ENCODE measurements at regions not wholly inside any gene's neighbourhood (a gene's known extent, or its start where the extent isn't known, plus 50 kb on each side); places are given as distances from the start of the nearest gene placed in this dataset.

GRCh38 chr6:115241373-115241772, 819.3 kb downstream of the FRK start (continued):
- TF ChIP-seq RAD21 (IDR thresholded peaks at IDR 0.05; ENCODE audit: insufficient read depth, low read depth, low read length) (no peak), KAT2A (conservative IDR thresholded peaks at IDR 0.05; ENCODE audit: control insufficient read depth, low read depth, low read length) (no peak), POLR2AphosphoS5 (IDR thresholded peaks at IDR 0.05; ENCODE audit: low read length) (no peak), NFYB (IDR thresholded peaks at IDR 0.05; ENCODE audit: insufficient read depth, low read depth, low read length) (no peak), MTA2 (IDR thresholded peaks at IDR 0.05; ENCODE audit: low read depth) (no peak), NFYA (IDR thresholded peaks at IDR 0.05; ENCODE audit: borderline replicate concordance, low read depth, low read length) (no peak), SMARCA5 (IDR thresholded peaks at IDR 0.05) (no peak)

GRCh38 chr6:115221198-115221597, 839.5 kb downstream of the FRK start:
- Histone ChIP-seq H2AFZ (ENCODE audit: control insufficient read depth, low read depth, low read length) (no peak overlapping the region), H3K4me3 (no peak overlapping the region), H3K4me1 (ENCODE audit: control insufficient read depth, insufficient read depth, low read length) (no peaks in the 10 kb centered on the region), H3K27ac (ENCODE audit: control insufficient read depth, insufficient read depth) (no peak overlapping the region), H3K4me2 (ENCODE audit: control insufficient read depth, insufficient read depth) (no peak overlapping the region), H3K79me2 (ENCODE audit: control insufficient read depth, insufficient read depth, low read length) (no peaks in the 10 kb centered on the region), H3K9me3 (replicated peaks; ENCODE audit: control insufficient read depth, insufficient read depth, low read length) (no peaks in the 10 kb centered on the region), H3K27me3 (replicated peaks in 1 of 2; ENCODE audit: control insufficient read depth in 2 of 2, insufficient read depth in 2 of 2, low read length in 1 of 2) (no peaks in the 10 kb centered on the region), H3K36me3 (ENCODE audit: control insufficient read depth in 2 of 2, insufficient read depth in 2 of 2, low read length in 1 of 2) (no peaks in the 10 kb centered on the region), H3K9ac (ENCODE audit: control insufficient read depth, insufficient read depth, low read length) (no peak overlapping the region), H4K20me1 (ENCODE audit: control insufficient read depth, insufficient read depth) (no peaks in the 10 kb centered on the region)
- TF ChIP-seq YBX1 (IDR thresholded peaks at IDR 0.05) (no peak), HSF1 (IDR thresholded peaks at IDR 0.05; ENCODE audit: low read depth, low read length) (no peak), SMAD5 (IDR thresholded peaks at IDR 0.05; ENCODE audit: low read depth) (no peak), MYC (IDR thresholded peaks at IDR 0.05; ENCODE audit: insufficient read depth, insufficient read length, insufficient replicate concordance, low read length, severe bottlenecking) (no peak), NRF1 (conservative IDR thresholded peaks at IDR 0.05; ENCODE audit: low read depth, low read length) (no peak), POLR2AphosphoS5 (IDR thresholded peaks at IDR 0.05; ENCODE audit: low read length) (no peak), SP1 (IDR thresholded peaks at IDR 0.05; ENCODE audit: low read depth, low read length) (no peak), IRF3 (IDR thresholded peaks at IDR 0.05) (no peak), ELK1 (IDR thresholded peaks at IDR 0.05; ENCODE audit: low read depth, low read length) (no peak), NR2C1 (IDR thresholded peaks at IDR 0.05) (no peak), MYB (IDR thresholded peaks at IDR 0.05; ENCODE audit: borderline replicate concordance, low read depth, low read length) (no peak), TAF1 (IDR thresholded peaks at IDR 0.05; ENCODE audit: borderline replicate concordance, low read depth, low read length) (no peak), EP300 (IDR thresholded peaks at IDR 0.05; ENCODE audit: borderline replicate concordance in 1 of 2, control insufficient read depth in 1 of 2, low read depth in 2 of 2, low read length in 2 of 2) (no peak), NFYA (IDR thresholded peaks at IDR 0.05; ENCODE audit: borderline replicate concordance, low read depth, low read length) (no peak), JUNB (IDR thresholded peaks at IDR 0.05) (no peak)
- BruUV-seq (replicated peaks) = no TSS peak
- ChIA-PET POLR2A (no interaction called here), RAD21 (ENCODE audit: unreplicated experiment) (no interaction called here), CTCF (no interaction called here), SMC1A (ENCODE audit: uncharacterized antibody, unreplicated experiment) (no interaction called here)
- FAIRE-seq (no peak), ATAC-seq (no peak), DNase-seq (ENCODE audit: low read depth, low spot score) (no peak)
- in situ Hi-C loops (cut with MboI) = no loop called here
- 0% methylated on average over 1 of the region's 1 CpG for WGBS (ENCODE audit: insufficient coverage, insufficient replicate concordance, low lambda C conversion rate, missing lambda C conversion rate)
- intact Hi-C loops (cut with micrococcal nuclease; ENCODE audit: unreplicated experiment) = no loop called here
